Astrocyte (in vitro differentiated cells and primary cell): ENCODE measurements at regions not wholly inside any gene's neighbourhood (a gene's known extent, or its start where the extent isn't known, plus 50 kb on each side); places are given as distances from the start of the nearest gene placed in this dataset.
A peak's percentile ranks its signal among the peaks of the same experiment; 100 is the strongest.

Source experiments
- DNase-seq: peaks from one replicate; pipeline ENCODE4 v3.0.0-alpha.2; 2010; ENCODE audit warnings: low read depth
- FAIRE-seq: peaks from 2 replicates; lab custom pipeline; 2011; peaks lifted over from hg19 to GRCh38; lab: Jason Lieb, UNC
- H2AFZ ChIP-seq: 2 replicates; pipeline ENCODE4 v1.6.0; 2012; ENCODE audit warnings: low read depth, low read length, inconsistent platforms
- H3K27ac ChIP-seq: 2 replicates; pipeline ENCODE4 v1.5.1; 2011; ENCODE audit warnings: low read depth, low read length, inconsistent platforms
- H3K27me3 ChIP-seq: 2 replicates; pipeline ENCODE4 v1.6.0; 2011; ENCODE audit warnings: low read length, inconsistent platforms; ENCODE audit not compliant: insufficient read depth
- H3K36me3 ChIP-seq: 2 replicates; pipeline ENCODE4 v1.5.1; 2011; ENCODE audit warnings: low read length, inconsistent platforms; ENCODE audit not compliant: insufficient read depth
- H3K4me1 ChIP-seq: 2 replicates; pipeline ENCODE4 v1.5.1; 2011; ENCODE audit warnings: low read length, inconsistent platforms; ENCODE audit not compliant: insufficient read depth
- H3K4me2 ChIP-seq: 2 replicates; pipeline ENCODE4 v1.6.0; 2012; ENCODE audit warnings: low read length, inconsistent platforms
- H3K4me3 ChIP-seq: 2 replicates; pipeline ENCODE4 v1.5.1; 2011; ENCODE audit warnings: low read depth, mild to moderate bottlenecking, low read length, inconsistent platforms; ENCODE audit not compliant: insufficient read depth
- H3K79me2 ChIP-seq: 2 replicates; pipeline ENCODE4 v1.6.0; 2012; ENCODE audit warnings: mild to moderate bottlenecking, low read length, inconsistent platforms; ENCODE audit not compliant: insufficient read depth
- H3K9ac ChIP-seq: 2 replicates; pipeline ENCODE4 v1.6.0; 2012; ENCODE audit warnings: mild to moderate bottlenecking, low read length, inconsistent platforms
- H3K9me3 ChIP-seq: 2 replicates; pipeline ENCODE4 v1.5.1; 2012; ENCODE audit warnings: low read depth, mild to moderate bottlenecking, low read length, inconsistent platforms; ENCODE audit not compliant: insufficient read depth
- H4K20me1 ChIP-seq: 2 replicates; pipeline ENCODE4 v1.6.0; 2012; ENCODE audit warnings: low read length, inconsistent platforms; ENCODE audit not compliant: insufficient read depth
- H3K27ac Mint-ChIP-seq: one replicate; pipeline ENCODE4 v1.8.0; 2021; ENCODE audit warnings: mild to moderate bottlenecking, mixed read lengths; ENCODE audit not compliant: unreplicated experiment
- H3K27me3 Mint-ChIP-seq: one replicate; pipeline ENCODE4 v1.8.0; 2021; ENCODE audit warnings: low read depth, mixed read lengths; ENCODE audit not compliant: unreplicated experiment
- H3K36me3 Mint-ChIP-seq: one replicate; pipeline ENCODE4 v1.8.0; 2021; ENCODE audit warnings: low read depth, mixed read lengths; ENCODE audit not compliant: unreplicated experiment
- H3K4me1 Mint-ChIP-seq: one replicate; pipeline ENCODE4 v1.8.0; 2021; ENCODE audit warnings: low read depth, mixed read lengths; ENCODE audit not compliant: unreplicated experiment
- H3K4me3 Mint-ChIP-seq: one replicate; pipeline ENCODE4 v1.8.0; 2021; ENCODE audit warnings: mild to moderate bottlenecking, moderate library complexity, mixed read lengths; ENCODE audit not compliant: unreplicated experiment
- H3K9me3 Mint-ChIP-seq: one replicate; pipeline ENCODE4 v1.8.0; 2021; ENCODE audit warnings: mild to moderate bottlenecking, mixed read lengths; ENCODE audit not compliant: unreplicated experiment
- EZH2 ChIP-seq: IDR thresholded peaks from 2 replicates; pipeline ENCODE4 v1.6.1; 2012; ENCODE audit warnings: mild to moderate bottlenecking, low read length, inconsistent platforms; ENCODE audit not compliant: insufficient read depth
- TF ChIP-seq, protein P1 (sequence below): IDR thresholded peaks from 2 replicates; pipeline ENCODE4 v1.5.1; 2011; ENCODE audit warnings: low read depth, mild to moderate bottlenecking, inconsistent platforms, low read length, moderate library complexity; ENCODE audit not compliant: insufficient read depth

DNA sequence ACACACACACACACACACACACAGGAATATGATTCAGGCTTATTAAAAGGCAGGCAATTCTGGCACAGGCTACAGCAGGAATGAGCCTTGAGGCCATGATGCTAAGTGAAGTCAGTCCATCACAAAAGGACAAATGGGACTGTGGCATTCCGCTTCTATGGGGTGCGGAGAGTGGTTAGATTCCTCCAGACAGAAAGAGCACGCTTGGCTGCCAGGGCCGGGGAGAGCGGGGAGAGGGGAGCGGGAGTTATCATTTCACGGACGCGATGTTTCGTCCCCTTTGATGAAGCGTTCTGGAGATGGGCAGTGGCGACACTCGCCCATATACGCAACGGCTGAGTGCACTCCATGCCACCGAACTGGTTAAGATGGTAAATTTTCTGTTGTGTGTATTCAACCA lies 58.5 kb upstream of the FAM174B start:
- no peak overlapping the region for H3K27ac Mint-ChIP-seq
- no peak for FAIRE-seq
- no peaks in the 10 kb centered on the region for H3K4me1 Mint-ChIP-seq
- Histone ChIP-seq H3K4me3 (peak overlapping the region; percentile 59), H3K9ac (peak overlapping the region; percentile 80), H2AFZ (peak overlapping the region; percentile 93), H3K27me3 (no peaks in the 10 kb centered on the region), H3K79me2 (no peaks in the 10 kb centered on the region), H3K4me1 (peaks cover 10% of the 10 kb centered on the region), H3K4me2 (peak overlapping the region; percentile 95), H3K9me3 (no peaks in the 10 kb centered on the region), H4K20me1 (no peaks in the 10 kb centered on the region), H3K27ac (no peak overlapping the region), H3K36me3 (no peaks in the 10 kb centered on the region)
- H3K36me3 Mint-ChIP-seq = peaks cover 2% of the 10 kb centered on the region
- H3K9me3 Mint-ChIP-seq = peaks cover 2% of the 10 kb centered on the region
- peaks cover 10% of the 10 kb centered on the region for H3K27me3 Mint-ChIP-seq
- TF ChIP-seq EZH2 = no peak
- TF ChIP-seq, protein P1, sequence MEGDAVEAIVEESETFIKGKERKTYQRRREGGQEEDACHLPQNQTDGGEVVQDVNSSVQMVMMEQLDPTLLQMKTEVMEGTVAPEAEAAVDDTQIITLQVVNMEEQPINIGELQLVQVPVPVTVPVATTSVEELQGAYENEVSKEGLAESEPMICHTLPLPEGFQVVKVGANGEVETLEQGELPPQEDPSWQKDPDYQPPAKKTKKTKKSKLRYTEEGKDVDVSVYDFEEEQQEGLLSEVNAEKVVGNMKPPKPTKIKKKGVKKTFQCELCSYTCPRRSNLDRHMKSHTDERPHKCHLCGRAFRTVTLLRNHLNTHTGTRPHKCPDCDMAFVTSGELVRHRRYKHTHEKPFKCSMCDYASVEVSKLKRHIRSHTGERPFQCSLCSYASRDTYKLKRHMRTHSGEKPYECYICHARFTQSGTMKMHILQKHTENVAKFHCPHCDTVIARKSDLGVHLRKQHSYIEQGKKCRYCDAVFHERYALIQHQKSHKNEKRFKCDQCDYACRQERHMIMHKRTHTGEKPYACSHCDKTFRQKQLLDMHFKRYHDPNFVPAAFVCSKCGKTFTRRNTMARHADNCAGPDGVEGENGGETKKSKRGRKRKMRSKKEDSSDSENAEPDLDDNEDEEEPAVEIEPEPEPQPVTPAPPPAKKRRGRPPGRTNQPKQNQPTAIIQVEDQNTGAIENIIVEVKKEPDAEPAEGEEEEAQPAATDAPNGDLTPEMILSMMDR = no peak
- peak; percentile 47 for DNase-seq
- peak overlapping the region; percentile 82 for H3K4me3 Mint-ChIP-seq

DNA sequence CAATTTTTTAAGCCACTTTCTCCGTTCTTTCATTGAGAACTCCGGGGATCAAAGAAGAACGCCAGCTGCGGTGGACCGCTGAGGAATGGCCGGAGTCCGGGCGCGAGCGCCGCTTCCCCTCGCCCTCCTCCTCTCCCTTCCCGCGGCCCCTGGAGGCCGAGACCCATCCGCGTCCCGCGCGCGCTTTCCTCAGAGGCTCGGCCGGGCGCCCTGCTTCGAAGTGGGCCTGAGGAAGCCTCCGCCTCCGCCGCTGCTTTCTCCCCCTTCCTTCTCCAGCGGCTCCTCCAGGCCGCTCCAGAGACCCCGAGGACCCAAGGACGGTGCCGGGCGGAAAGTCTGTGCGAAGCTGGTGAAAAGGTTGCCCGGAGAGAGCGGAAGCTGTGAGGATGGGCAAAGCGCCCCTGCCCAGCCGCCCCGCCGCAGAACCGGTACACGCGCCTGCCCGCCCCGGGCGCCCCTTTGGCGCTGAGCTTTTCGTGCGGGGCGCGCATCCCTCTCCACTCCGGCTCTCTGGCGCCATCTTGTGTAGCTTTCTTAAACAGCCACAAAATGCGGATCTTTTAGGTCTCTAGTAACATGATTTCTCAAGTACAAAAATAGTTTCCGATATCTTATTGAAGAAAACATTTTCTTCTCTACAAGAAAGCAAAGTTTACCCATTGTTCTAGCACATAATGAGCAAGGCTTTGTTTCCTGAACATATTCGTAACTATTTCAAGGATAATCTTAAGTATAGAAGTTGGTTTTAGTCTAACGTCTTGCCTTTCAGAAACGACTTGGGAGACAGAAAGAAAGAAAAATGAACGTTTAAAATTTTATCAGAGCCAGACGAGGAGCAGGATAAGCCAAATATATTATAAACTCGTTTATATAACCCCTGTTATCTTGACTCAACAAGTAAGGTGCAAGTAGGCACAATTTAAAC lies 59.2 kb upstream of the FAM174B start:
- peaks cover 6% of the 10 kb centered on the region for H3K27me3 Mint-ChIP-seq
- H3K36me3 Mint-ChIP-seq = peaks cover 2% of the 10 kb centered on the region
- Histone ChIP-seq H3K4me1 (peaks cover 10% of the 10 kb centered on the region), H3K36me3 (no peaks in the 10 kb centered on the region), H3K4me3 (peak overlapping the region; percentile 59), H3K9me3 (no peaks in the 10 kb centered on the region), H3K4me2 (peak overlapping the region; percentile 95), H3K79me2 (no peaks in the 10 kb centered on the region), H3K9ac (peak overlapping the region; percentile 80), H3K27ac (peak overlapping the region; percentile 19), H4K20me1 (no peaks in the 10 kb centered on the region), H2AFZ (peak overlapping the region; percentile 93), H3K27me3 (no peaks in the 10 kb centered on the region)
- TF ChIP-seq EZH2 = no peak
- TF ChIP-seq, protein P1 = peak; percentile 86
- no peak for FAIRE-seq
- peak overlapping the region; percentile 26 for H3K27ac Mint-ChIP-seq
- H3K9me3 Mint-ChIP-seq = peaks cover 2% of the 10 kb centered on the region
- peak; percentile 75 for DNase-seq
- H3K4me1 Mint-ChIP-seq = no peaks in the 10 kb centered on the region
- H3K4me3 Mint-ChIP-seq = peak overlapping the region; percentile 82

DNA sequence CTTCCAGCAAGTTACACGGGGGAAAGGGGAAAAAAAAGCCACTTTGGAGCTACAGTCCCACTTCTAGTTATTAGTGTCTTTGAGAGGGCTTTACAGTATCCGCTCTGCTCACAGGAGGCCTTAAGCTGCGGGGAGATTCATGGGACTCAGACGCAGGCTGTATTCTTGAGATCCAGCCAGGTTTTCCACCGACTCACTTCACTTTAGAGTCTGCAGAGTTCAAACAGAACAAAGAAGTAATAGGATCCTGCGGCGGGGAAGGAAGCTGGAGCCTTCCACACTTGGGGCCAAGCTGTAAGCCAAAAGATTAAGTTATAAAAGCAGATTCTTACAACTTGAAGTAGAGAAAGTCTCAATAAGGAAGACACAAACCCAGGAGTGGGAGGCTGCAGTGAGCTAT lies 60.2 kb upstream of the FAM174B start:
- H2AFZ ChIP-seq = no peak overlapping the region
- Mint-ChIP-seq H3K4me3 (no peak overlapping the region), H3K36me3 (peaks cover 2% of the 10 kb centered on the region)

More for the DNA sequence above, 60.2 kb upstream of the FAM174B start:
- H3K9ac ChIP-seq = peak overlapping the region; percentile 1
- no peak overlapping the region for H3K4me3 ChIP-seq
- no peak overlapping the region for H3K27ac ChIP-seq
- peak overlapping the region; percentile 15 for H3K4me2 ChIP-seq
- Mint-ChIP-seq H3K27me3 (no peaks in the 10 kb centered on the region), H3K27ac (no peak overlapping the region), H3K9me3 (peaks cover 2% of the 10 kb centered on the region), H3K4me1 (no peaks in the 10 kb centered on the region)
- DNase-seq = peak; percentile 70
- H3K27me3 ChIP-seq = no peaks in the 10 kb centered on the region
- H3K4me1 ChIP-seq = peaks cover 10% of the 10 kb centered on the region
- no peak for FAIRE-seq
- H4K20me1 ChIP-seq = no peaks in the 10 kb centered on the region
- H3K36me3 ChIP-seq = no peaks in the 10 kb centered on the region
- H3K79me2 ChIP-seq = no peaks in the 10 kb centered on the region
- no peak for TF ChIP-seq EZH2
- TF ChIP-seq, protein P1 = no peak
- H3K9me3 ChIP-seq = no peaks in the 10 kb centered on the region
